B cell (primary cell): ENCODE measurements at regions not wholly inside any gene's neighbourhood (a gene's known extent, or its start where the extent isn't known, plus 50 kb on each side); places are given as distances from the start of the nearest gene placed in this dataset.

Source experiments
- EZH2 ChIP-seq: IDR thresholded peaks from 2 replicates; pipeline ENCODE4 v1.6.1; 2012; ENCODE audit warnings: borderline replicate concordance, low read depth, mild to moderate bottlenecking, moderate library complexity, low read length; ENCODE audit not compliant: insufficient read depth, poor library complexity, severe bottlenecking
- TF ChIP-seq, protein P1 (sequence below): fragments of 200-600 bp; IDR thresholded peaks from one replicate; pipeline ENCODE4 v1.8.0; 2022; ENCODE audit warnings: antibody characterized with exemption, mild to moderate bottlenecking

DNA sequence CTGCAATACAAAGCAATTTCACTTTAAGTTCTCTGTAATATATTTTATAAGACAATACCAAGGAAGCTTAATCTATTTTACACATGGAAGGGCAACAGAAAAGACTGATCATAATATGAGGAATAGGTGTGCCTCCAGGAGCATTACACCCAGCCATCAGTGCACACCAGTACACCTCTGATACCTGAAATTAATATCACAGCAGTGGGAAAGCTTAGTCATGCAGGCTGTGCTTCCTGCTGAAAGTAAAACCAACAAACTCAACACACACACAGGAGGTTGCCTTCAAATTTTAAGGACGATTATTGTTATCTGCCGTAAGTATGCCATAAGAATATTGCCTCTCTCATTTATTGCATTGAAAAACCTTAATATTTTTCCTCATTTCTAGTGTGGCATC, 1119.1 kb upstream of the TENM4 start:
- TF ChIP-seq, protein P1, sequence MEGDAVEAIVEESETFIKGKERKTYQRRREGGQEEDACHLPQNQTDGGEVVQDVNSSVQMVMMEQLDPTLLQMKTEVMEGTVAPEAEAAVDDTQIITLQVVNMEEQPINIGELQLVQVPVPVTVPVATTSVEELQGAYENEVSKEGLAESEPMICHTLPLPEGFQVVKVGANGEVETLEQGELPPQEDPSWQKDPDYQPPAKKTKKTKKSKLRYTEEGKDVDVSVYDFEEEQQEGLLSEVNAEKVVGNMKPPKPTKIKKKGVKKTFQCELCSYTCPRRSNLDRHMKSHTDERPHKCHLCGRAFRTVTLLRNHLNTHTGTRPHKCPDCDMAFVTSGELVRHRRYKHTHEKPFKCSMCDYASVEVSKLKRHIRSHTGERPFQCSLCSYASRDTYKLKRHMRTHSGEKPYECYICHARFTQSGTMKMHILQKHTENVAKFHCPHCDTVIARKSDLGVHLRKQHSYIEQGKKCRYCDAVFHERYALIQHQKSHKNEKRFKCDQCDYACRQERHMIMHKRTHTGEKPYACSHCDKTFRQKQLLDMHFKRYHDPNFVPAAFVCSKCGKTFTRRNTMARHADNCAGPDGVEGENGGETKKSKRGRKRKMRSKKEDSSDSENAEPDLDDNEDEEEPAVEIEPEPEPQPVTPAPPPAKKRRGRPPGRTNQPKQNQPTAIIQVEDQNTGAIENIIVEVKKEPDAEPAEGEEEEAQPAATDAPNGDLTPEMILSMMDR, result no peak
- TF ChIP-seq EZH2, result no peak
